Activated CD4-positive, alpha-beta T cell treated with anti-CD3 and anti-CD28 coated beads, Interleukin-2, amount 50 U/mL, for 1 hour (primary cell): ENCODE measurements at regions not wholly inside any gene's neighbourhood (a gene's known extent, or its start where the extent isn't known, plus 50 kb on each side); places are given as distances from the start of the nearest gene placed in this dataset.
"Not testable (repeated sequence)": the region's sequence is repeated elsewhere in the genome, so short reads cannot be mapped to it uniquely, and the experiment has no call there.

Experiments used
- DNase-seq: peaks from one replicate; pipeline ENCODE4 v3.0.0-alpha.2; 2020

DNA sequence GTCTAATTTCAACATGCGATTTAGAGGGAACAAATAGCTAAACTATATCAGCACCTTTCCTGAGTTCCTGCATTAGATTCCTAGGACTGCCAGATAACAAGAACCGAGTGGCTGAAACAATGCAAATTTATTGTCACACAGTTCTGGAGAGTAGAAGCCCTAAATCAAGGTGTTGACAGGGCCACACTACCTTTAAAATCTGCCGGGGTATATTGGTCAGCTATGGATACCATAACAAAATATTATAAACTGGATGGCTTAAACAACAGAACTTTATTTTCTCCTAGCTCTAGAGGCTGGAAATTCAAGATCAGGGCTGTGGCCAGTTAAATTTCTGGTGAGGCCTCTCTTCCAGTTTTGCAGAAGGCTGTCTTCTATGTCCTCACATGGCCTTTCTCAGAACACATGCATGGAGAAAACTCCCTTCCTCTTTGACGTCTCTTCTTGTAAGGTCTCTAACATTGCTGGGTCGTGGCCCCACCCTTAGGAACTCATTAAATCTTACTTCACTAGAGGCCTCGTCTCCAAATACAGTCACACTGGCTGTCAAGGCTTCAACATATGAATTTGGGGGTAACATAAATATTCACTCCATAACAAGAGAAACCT lies 144.3 kb downstream of the FCRL5 start:
- DNase-seq = no peak

DNA sequence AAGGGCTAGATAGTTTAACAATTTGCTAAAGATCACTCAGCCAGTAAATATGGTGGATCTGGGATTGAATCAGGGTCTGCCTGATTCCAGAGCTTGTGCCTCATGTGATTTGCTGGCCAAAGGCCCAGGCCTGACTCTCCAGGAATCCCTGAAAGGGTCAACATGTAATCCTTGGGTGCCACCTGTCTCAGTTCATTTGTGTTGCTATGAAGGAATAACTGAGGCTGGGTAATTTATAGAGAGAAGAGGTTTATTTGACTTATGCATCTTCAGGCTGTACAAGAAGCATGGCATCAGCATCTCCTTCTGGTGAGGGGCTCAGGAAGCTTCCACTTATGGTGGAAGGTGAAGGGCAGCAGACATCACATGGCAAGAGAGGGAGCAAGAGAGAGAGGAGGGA lies 144.9 kb downstream of the FCRL5 start:
- DNase-seq = no peak

DNA sequence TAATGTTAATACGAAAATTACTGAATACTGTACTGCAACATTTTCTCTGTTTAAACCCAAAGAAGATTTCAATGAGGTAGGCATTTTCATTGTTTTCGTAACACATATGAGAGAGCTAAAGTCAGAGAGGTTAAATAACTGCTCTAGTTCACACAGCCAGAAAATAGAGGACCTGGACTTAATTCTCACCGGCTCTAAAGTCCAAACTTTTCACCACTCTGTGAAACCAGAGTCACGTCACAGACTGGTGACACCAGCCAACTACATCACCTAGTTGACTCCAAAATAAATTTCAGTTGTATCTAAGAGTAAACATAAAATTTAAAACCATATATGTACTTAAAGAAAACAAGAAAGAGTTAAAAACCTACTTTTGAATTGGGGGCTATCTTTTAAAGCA lies 146.7 kb downstream of the FCRL5 start:
- DNase-seq = no peak

- no peak for DNase-seq
Observed at GRCh38 chr1:157404614-157405013, 147.7 kb downstream of the FCRL5 start.

DNA sequence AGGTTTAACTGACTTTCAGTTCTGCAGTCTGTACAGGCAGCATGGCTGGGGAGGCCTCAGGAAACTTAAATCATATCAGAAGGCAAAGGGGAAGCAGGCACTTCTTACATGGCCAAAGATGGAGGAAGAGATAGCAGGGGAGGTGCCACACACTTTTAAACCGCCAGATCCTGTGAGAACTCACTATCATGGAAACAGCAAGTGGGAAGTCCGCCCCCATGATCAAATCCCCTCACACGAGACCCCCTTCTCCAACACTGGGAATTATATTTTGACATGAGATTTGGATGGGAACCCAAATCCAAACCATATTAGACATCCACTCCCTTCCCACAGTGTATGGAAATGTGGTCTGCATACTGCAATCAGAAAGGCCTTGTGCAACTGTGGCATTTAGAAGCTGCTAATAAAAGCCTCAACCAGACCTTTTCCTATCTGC lies 148.2 kb downstream of the FCRL5 start:
- DNase-seq = no peak

DNA sequence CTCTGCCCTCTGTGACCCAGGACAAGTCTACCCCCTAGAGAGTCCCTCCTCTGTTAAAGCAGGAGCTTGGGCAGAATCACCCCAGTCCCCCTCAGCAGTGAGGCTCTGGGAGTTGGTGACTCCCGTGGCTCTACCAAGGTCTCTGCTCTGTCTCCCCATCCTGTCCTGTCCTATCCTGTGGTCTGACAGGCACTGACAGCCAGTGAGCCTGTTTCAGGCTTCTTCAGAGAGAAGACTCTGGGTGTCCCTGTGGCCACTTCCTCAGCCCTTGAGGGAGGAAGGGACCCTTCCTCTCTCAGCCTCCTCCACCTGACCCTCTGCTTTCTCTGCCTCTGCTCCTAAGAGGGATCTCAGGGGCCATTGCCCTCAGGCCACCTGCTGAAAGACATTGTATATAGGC lies 148.7 kb downstream of the FCRL5 start:
- DNase-seq = no peak

DNA sequence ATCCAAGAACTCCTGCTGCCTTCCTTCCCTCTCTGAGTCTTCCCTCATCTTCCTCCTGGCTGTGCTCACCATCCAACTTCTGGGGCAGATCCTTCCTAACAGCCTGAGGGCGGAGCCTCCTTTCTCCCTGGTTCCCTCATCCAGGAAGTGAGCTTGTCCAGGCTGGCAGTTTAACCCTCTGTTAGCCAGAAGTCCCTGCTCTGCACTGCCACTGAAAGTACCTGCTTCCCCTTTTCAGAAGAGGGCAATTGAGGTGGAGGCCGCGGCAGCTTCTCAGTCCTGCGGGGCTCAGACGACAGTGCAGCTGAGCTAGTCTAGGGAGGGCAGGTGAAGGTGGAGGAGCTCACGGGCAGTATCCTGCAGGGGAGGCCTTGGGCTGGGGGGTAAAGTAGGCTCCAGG lies 149.1 kb downstream of the FCRL5 start:
- DNase-seq = no peak

DNA sequence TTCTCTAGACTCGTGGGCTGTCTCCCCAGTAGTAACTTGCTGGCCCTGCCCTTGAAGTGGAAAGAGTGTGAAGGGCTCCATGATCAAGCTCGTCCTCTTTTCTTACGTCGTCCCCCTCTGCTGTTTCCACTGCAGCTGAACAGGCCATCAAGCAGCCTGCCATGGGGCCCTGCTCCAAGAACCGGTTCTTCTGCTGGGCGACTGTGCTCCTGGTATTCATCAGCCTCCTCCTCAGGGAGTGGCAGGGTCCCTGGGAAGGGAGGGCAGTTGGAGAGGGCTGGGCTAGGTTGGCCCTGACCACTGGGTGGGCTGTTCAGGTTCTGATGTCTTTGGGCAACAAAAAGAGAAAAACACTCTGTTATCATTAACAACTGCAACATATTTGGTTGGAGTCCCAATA lies 151.5 kb downstream of the FCRL5 start:
- DNase-seq = no peak

DNA sequence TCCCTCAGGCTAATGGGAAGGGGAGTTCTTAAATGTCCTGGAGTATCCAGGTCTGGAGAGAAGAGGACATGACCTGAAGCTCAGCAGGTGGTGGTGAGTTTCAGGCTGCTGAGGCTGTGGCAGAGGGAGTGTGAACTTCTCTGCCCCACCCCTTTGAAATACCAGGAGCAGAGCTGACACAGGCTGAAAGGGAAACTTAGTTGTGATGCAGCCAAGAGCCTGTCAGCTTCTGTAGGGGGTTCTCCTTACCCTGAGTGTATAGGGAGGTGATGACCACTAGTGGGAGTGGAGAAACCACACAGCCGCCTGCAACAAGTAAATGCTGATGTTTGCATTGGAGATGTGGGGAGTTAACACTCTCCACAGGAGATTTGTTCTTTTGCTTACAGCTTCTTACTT lies 152.3 kb downstream of the FCRL5 start:
- DNase-seq = no peak

DNA sequence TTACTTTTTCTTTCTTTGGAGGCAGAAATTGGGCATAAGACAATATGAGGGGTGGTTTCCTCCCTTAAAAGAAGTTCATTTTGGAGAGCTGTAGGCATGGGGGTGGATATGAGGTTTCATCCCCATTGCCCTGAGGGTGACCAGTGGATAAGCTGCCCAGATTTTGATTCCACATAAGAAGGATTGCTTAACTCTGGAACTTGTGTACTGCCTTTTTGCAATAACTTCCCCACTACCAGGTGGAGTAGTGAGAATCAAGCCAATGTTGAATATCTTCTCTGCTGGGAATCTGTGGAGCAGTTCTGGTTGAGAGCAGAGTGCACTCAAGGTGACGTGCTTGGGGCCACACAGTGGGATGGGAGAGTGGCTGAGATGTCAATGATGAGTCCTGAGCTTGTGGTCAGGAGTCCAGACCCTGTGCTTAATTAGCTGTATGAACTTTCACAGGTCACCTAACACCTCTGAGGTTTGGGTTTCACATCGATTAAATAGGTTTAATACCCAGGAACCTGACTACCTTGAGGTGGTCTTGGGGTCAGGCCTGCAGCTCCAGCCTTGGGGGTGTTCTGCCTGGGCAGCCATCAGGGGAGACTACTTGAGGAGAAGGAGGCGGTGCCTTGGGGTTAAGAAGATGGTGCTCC lies 152.9 kb downstream of the FCRL5 start:
- DNase-seq = no peak

DNA sequence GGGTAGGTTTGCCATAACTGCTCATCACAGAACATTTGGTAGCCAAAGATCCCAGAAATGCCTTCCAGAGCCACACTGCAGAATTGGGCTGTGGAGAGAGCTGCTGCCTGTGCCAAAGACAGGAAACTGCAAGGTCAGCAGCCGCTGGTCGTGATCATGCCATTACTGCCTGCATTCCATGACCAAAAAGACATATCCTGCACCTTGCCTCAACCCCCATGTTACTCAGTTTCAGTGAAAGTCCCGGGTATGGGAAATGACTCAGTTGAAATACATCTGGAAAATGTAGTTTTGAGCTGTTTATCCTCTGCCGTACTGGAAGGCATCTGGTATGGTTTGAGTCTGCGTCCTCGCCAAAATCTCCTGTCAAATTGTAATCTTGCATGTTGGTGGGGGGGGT lies 161.7 kb downstream of the FCRL5 start:
- DNase-seq = no peak

DNA sequence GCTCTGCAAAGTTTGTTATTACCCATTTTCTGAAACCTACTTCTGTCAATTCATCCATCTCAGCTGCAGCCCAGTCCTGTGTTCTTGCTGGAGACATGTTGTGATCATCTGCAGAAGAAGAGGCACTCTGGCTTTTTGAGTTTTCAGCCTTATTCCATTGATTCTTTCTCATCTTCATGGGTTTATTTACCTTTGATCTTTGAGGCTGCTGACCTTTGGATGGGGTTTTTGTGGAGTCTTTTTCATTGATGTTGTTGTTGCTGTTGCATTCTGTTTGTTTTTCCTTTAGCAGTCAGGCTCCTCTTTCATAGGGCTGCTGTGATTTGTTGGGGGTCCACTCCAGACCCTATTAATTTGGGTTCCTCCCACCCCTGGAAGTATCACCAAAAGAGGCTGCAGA lies 164.3 kb downstream of the FCRL5 start:
- no peak for DNase-seq

DNA sequence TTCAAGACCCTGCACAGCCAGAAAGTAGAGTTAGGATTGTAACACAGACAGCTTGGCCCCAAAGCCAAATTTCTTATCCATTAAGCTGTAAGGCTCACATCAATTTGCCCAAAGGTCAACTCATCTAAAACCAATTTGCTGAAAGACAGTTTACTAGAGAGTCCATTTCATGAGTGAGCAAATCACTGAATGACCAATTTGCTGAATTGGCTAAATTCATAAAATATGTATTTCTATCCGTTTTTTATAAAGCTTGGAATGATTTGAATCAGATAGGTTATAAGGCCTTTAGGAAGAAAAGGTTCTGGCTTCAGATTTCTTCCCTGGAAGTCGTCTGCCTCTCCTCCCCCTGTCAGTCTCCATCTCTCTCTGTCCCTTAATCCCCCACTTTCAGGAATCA lies 168.1 kb downstream of the FCRL5 start:
- no peak for DNase-seq

DNA sequence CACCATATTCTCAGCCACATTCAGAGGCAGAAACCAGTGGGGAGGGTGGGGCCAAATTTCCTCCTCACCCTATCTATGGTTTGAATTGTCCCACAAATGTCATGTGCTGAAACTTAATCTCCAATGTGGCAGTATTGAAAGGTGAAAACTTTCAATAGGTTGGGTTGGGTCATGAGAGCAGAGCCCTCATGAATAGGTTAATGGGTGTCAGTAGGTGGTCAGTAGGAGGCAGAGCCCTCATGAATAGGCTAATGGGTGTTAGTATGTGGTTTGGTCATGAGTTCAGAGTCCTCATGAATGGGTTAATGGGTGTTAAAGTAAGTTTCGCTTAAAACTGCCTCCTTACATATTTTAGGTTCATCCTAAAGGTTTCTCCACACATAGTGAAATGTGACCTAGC lies 170.0 kb downstream of the FCRL5 start:
- DNase-seq = no peak

DNA sequence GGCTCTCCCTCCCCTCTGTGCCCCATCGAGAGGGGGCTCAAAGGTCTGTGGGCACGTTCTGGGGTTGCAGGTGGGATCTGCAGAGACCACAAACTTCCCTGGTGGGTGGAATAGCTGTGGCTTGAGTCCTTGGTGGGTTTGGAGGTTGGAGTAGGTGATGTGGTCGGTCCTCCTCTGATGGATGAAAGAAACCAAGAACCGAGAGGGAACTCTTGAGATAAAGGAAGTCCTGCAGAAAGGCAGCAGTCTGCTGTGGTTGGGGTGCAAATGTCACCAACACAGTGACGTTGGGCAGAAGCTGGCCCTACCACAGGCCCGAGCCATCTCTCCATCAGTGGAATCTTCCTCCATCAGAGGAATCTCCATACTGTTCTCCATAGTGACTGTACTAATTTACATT lies 171.8 kb downstream of the FCRL5 start:
- no peak for DNase-seq

- not testable (repeated sequence) for DNase-seq
Observed at GRCh38 chr1:157377280-157377713, 175.0 kb downstream of the FCRL5 start.

- DNase-seq = no peak
Observed at GRCh38 chr1:157376681-157377080, 175.6 kb downstream of the FCRL5 start.

DNA sequence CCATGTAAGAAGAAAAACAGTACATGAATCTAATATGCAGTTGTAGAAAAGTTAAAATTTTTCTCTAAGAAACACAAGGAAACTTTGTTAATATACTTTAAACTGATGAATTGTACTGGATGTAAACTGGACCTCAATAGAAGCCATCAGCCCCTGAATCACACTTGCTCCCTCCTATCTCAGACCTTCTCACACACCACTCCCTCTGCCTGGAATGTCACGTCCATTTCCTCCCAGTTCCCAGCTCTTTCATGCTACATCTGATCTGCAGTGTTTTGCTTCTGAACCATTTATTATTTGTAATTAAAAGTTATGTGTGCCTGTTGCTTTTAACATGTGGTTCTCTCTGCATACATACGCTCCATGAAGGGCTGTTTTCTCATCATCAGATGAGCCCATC lies 180.0 kb downstream of the FCRL5 start:
- not testable (repeated sequence) for DNase-seq

GRCh38 chr1:157371826-157372225 lies 180.5 kb downstream of the FCRL5 start:
- no peak for DNase-seq

DNA sequence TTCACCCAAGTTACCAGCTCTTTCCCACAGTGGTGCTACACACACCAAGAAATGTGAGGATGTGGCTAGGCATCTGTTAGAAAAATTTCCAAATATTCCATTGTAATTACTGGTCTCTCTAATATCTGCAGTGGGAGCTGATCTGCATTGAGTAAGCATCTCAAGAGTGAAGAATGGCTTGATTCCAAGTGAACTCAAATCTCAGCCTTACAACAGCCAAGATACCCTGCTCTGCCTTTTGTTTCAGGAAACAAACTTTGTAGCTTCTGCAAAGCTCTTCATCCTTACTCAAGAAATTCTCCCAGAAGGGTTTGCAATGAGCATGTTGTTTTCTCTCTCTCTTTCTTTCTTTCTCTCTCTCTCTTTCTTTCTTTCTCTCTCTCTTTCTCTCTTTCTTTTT lies 181.1 kb downstream of the FCRL5 start:
- no peak for DNase-seq

- DNase-seq = no peak
Observed at GRCh38 chr1:157370698-157371097, 181.6 kb downstream of the FCRL5 start.

DNA sequence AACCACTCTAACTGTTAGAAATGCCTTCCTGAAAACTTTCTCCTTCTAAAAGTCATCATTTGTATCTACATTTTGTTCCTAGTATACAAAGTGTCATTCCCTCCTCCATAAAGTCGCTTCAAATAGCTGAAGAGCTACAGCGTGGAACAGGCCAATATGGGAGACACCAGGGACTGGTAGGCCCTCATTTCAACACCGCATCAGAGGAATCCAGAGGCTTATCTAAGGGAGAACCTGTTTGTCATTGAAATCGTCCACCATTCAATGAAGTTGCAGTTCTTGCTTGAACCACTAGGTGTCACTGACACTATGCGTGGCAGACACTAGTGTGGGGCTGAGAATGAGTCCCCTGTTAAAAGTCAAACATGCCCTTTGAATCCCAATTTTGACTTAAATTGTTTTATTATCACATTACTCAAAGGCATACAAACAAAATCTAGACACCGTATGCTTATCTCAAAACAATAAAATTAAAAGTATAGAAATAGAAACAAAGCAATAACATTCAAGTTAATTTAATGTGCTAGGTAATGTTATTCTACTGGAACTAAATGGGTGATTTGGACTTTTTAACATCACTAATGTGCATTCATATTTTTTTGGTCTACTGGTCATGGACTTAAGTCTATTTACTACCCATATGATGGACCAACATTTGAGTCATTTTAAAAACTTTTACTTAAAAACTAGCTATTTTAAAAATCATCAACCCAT lies 182.3 kb downstream of the FCRL5 start:
- no peak for DNase-seq

DNA sequence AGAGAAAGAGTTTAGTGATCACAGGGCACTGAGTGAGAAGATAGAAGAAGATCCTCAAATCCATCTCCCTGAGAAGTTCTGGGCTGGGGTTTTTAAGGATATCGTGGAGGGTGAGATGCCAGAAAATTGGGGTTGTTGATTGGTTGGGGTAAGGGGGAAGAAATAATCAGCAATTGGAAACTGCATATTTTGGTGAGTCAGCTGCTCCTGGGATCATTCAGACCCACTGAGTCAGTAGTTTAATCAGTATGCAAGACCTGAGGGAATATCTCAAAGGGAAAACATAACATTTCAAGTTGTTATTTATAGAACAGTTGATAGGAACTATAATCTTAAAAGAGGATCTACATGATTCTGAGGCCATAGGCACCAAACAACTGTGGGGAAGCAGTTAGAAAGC lies 183.4 kb downstream of the FCRL5 start:
- DNase-seq = not testable (repeated sequence)

GRCh38 chr1:157368363-157368762 lies 184.0 kb downstream of the FCRL5 start:
- no peak for DNase-seq
